ENCODE measurements at regions not wholly inside any gene's neighbourhood (a gene's known extent, or its start where the extent isn't known, plus 50 kb on each side); places are given as distances from the start of the nearest gene placed in this dataset.

- no peak for DNase-seq (ENCODE audit: low read depth in 1 of 2, low spot score in 1 of 2)
- Histone ChIP-seq H3K27ac (replicated peaks) (no peak overlapping the region), H3K4me3 (replicated peaks; ENCODE audit: insufficient read depth, low read length) (no peak overlapping the region), H3K27me3 (ENCODE audit: insufficient read depth, poor library complexity, severe bottlenecking) (no peaks in the 10 kb centered on the region)
- TF ChIP-seq SPI1 (IDR thresholded peaks at IDR 0.05; ENCODE audit: borderline replicate concordance, low read depth): no peak
Observed at GRCh38 chr16:88295671-88296436, 86.9 kb upstream of the ZNF469 start.

DNA sequence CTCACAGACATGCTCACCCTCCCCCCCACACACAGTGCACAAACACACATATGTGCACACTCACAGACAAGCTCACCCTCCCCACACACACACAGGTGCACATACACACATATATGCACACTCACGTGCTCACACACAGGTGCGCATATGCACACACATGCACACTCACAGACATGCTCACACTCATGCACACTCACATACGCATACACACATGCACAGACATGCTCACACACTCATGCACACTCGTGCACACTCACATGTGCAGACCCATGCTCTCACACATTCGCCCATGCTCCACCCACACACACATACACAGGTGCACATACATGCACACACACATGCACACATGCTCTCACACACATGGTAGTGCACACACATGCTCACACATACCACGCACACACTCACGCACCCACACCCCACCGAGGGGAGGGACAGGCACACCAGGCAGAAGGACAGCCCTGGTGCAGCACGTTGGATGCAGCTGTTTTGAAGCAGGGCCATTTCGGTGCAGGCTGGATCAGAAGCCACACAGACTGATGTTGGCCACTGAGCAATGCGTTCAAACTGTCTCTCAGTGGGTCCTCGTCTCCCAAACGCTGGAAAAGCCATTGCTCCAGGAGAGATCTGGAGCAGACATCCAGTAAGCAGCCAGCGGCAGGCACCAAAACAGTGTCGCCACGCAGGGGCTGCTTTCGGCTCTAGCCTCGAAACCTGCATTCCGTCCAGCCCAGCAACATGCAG is 86.2 kb upstream of the ZNF469 start:
- no peak for DNase-seq (ENCODE audit: low read depth in 1 of 2, low spot score in 1 of 2)
- no peaks in the 10 kb centered on the region for H3K27me3 ChIP-seq (ENCODE audit: insufficient read depth, poor library complexity, severe bottlenecking)
- TF ChIP-seq SPI1 (IDR thresholded peaks at IDR 0.05; ENCODE audit: borderline replicate concordance, low read depth) (no peak), GABPA (IDR thresholded peaks at IDR 0.05; ENCODE audit: low read depth) (no peak), CTCF (IDR thresholded peaks at IDR 0.05; ENCODE audit: insufficient read depth, low read length) (no peak), POLR2AphosphoS5 (IDR thresholded peaks at IDR 0.05; ENCODE audit: low read depth) (no peak)
- TF ChIP-seq, protein P1, sequence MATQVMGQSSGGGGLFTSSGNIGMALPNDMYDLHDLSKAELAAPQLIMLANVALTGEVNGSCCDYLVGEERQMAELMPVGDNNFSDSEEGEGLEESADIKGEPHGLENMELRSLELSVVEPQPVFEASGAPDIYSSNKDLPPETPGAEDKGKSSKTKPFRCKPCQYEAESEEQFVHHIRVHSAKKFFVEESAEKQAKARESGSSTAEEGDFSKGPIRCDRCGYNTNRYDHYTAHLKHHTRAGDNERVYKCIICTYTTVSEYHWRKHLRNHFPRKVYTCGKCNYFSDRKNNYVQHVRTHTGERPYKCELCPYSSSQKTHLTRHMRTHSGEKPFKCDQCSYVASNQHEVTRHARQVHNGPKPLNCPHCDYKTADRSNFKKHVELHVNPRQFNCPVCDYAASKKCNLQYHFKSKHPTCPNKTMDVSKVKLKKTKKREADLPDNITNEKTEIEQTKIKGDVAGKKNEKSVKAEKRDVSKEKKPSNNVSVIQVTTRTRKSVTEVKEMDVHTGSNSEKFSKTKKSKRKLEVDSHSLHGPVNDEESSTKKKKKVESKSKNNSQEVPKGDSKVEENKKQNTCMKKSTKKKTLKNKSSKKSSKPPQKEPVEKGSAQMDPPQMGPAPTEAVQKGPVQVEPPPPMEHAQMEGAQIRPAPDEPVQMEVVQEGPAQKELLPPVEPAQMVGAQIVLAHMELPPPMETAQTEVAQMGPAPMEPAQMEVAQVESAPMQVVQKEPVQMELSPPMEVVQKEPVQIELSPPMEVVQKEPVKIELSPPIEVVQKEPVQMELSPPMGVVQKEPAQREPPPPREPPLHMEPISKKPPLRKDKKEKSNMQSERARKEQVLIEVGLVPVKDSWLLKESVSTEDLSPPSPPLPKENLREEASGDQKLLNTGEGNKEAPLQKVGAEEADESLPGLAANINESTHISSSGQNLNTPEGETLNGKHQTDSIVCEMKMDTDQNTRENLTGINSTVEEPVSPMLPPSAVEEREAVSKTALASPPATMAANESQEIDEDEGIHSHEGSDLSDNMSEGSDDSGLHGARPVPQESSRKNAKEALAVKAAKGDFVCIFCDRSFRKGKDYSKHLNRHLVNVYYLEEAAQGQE (IDR thresholded peaks at IDR 0.05; ENCODE audit: insufficient replicate concordance, low read depth): no peak
- no peak overlapping the region for H3K27ac ChIP-seq (replicated peaks)
- H3K4me3 ChIP-seq (replicated peaks; ENCODE audit: insufficient read depth, low read length): no peak overlapping the region

DNA sequence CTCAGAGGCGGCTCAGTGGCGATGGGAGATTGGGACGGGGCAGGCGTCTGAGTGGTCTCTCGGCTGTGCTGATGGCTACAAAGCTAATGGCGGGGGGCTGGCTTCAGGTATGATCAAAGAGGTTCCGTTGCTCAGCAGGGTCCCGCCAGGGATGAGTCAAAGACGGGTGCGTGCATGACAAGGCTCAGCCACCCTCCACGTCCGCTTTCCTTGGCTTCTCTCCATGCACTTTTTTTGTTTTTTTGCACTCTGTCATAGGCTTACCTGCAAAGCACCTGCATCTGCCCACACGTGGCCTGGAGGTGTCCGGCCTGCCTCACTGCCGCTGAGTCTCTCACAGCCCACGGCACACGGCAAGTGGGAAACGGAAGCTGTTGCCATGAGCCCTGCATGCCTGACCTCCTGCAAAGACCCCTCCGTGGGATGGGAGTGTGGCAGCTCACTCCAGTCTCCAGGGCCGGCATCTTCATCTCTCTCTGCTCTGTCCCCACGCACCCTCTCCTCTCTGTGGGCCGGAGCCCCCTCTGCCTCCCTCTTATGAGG is 85.5 kb upstream of the ZNF469 start:
- no peak for TF ChIP-seq CTCF (IDR thresholded peaks at IDR 0.05; ENCODE audit: insufficient read depth, low read length)
- no peak for TF ChIP-seq POLR2AphosphoS5 (IDR thresholded peaks at IDR 0.05; ENCODE audit: low read depth)
- no peak for TF ChIP-seq GABPA (IDR thresholded peaks at IDR 0.05; ENCODE audit: low read depth)
- TF ChIP-seq SPI1 (IDR thresholded peaks at IDR 0.05; ENCODE audit: borderline replicate concordance, low read depth): no peak
- TF ChIP-seq, protein P1 (IDR thresholded peaks at IDR 0.05; ENCODE audit: insufficient replicate concordance, low read depth): no peak
- Histone ChIP-seq H3K27me3 (ENCODE audit: insufficient read depth, poor library complexity, severe bottlenecking) (no peaks in the 10 kb centered on the region), H3K27ac (replicated peaks) (no peak overlapping the region), H3K4me3 (replicated peaks; ENCODE audit: insufficient read depth, low read length) (no peak overlapping the region)
- no peak for DNase-seq (ENCODE audit: low read depth in 1 of 2, low spot score in 1 of 2)

DNA sequence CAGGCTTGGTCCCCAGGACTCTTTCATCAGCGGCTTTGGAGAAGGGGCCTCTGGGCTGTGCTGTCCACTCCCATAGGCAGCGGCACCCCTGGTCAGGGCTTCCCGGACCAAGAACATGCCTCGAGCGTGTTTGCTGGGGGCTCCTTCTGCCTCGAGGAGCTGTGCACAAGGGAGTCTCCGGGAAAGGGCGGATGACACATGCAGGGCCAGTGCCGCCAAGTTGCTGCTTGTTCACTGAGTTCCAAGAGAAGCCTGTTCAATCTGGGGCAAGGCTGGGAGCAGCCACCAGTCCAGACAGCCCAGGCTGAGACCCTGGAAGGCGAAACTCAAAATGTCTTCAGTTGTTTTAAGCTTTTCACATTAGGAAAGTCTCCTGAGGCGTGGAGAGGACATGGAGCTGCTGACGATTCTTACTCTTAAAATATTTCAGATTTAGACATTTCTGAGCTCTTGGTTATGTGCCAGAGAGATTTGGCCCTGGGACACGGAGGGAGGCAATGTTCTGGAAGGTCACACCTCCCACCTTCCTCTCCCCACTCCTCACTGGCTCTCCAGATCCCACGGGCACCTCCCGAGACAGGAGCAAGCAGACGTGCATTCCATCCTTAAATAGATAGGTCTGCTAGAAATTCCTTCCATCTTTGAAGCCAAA is 84.5 kb upstream of the ZNF469 start:
- Histone ChIP-seq H3K27ac (replicated peaks) (no peak overlapping the region), H3K4me3 (replicated peaks; ENCODE audit: insufficient read depth, low read length) (no peak overlapping the region), H3K27me3 (ENCODE audit: insufficient read depth, poor library complexity, severe bottlenecking) (no peaks in the 10 kb centered on the region)
- TF ChIP-seq, protein P1 (IDR thresholded peaks at IDR 0.05; ENCODE audit: insufficient replicate concordance, low read depth): no peak
- TF ChIP-seq SPI1 (IDR thresholded peaks at IDR 0.05; ENCODE audit: borderline replicate concordance, low read depth) (no peak), CTCF (IDR thresholded peaks at IDR 0.05; ENCODE audit: insufficient read depth, low read length) (no peak), GABPA (IDR thresholded peaks at IDR 0.05; ENCODE audit: low read depth) (no peak), POLR2AphosphoS5 (IDR thresholded peaks at IDR 0.05; ENCODE audit: low read depth) (no peak)
- DNase-seq (ENCODE audit: low read depth in 1 of 2, low spot score in 1 of 2): no peak
